MV-4-11 (cell line): ENCODE measurements at regions not wholly inside any gene's neighbourhood (a gene's known extent, or its start where the extent isn't known, plus 50 kb on each side); places are given as distances from the start of the nearest gene placed in this dataset.

Experiments
- DNase-seq: peaks from one replicate; lab custom pipeline; 2025; lab: John Stamatoyannopoulos, UW

DNA sequence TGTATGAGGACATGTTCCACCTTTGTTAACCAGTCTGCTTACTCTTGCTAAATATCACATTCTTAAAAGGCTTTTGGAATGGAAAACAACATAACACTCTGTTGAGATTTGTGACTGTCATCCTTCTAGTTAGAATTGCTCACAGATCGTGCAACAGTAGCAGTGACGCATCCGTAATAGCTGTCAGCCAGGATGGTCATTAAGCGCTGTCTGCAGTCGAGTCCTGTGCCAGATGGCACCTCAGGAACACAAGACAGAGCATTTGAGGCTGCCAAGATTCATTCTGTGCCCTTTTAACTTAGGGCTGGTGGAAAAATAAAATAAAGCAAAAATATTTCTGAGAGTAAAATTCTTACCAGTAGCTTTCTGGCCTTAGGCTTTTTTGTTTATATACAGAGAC, 348.6 kb downstream of the ANKRD7 start:
- no peak for DNase-seq

DNA sequence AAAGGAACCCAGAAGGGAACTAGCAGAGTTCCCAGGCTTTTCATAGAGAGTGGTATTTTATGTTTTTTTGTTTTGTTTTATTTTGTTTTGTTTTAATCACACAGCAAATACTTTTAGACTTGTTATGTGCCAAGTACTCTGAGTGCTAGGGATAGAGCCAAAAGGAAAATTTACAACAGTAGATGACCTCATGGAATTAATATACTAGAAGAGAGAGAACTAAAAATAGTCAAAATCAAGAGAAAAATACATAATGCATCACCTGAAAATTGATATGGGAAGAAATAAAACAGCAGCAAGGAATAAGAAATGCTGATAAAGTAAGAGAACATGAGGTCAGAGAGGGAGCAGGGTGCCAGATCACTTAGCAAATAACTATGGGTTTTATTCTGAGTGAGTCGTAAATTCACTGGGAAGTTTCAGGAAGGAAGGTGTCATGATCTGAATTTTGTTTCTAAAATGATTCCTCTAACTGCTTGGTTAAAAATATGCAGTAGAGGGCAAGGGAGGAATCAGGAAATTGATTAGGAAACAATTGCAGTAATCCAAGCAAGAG, 351.0 kb downstream of the ANKRD7 start:
- no peak for DNase-seq

DNA sequence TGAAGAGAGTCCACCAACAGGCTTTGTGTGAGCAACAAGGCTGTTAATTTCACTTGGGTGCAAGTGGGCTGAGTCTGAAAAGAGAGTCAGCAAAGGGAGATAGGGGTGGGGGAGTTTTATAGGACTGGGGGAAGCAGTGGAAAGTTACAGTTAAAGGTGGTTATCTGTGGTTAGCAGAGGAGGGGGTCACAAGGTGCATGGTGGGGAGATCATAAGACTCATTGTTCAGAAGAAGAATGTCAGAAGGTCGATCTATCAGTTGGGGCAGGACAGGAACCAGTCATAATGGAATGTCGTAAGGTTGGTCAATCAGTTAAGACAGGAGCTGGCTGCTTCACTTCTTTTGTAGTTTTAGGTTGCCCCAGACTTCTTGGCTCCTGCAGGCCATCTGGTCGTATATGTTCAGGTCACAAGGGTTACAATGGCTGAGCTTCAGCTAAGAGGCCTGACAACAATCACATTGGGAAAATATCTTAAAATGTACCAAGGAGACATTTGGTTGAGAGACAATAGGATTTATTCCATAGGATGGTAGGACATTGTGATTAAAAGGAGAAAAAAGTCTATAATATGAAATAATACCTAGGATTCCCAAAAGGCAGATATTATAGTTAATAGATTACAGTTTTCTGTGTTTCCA, 356.4 kb downstream of the ANKRD7 start:
- DNase-seq = no peak

DNA sequence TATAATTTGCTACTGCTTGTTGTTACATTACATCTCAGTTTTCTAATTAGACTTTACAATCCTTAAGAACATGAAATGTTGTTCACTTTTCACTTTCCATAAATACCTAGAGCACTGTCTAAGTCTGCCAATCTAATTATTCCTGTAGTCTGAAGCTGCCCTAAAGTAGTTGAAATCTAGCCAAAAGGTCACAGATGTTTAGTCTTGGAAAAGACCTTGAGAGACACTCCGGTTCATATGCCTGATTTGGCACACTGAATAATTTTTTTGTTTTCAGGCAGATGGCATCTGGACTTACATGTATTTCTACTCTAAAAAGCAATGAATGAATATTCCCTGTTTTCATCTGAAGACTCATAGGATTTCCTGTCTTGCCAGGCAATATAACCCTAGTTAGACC, 359.1 kb downstream of the ANKRD7 start:
- no peak for DNase-seq

DNA sequence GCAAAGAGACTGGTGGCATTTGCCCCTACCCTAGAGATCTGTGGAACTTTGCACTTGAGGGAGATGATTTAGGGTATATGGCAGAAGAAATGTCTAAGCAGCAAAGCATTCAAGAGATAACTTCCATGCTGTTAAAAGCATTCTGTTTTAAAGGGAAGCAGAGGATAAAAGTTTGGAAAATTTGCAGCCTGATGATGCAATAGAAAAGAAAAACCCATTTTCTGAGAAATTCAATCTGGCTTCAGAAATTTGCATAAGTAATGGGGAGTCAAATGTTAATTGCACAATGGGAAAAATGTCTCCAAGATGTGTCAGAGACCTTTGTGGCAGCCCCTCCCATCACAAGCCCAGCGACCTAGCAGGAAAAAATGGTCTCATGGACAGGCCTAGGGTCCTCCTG, 361.7 kb downstream of the ANKRD7 start:
- DNase-seq = no peak

DNA sequence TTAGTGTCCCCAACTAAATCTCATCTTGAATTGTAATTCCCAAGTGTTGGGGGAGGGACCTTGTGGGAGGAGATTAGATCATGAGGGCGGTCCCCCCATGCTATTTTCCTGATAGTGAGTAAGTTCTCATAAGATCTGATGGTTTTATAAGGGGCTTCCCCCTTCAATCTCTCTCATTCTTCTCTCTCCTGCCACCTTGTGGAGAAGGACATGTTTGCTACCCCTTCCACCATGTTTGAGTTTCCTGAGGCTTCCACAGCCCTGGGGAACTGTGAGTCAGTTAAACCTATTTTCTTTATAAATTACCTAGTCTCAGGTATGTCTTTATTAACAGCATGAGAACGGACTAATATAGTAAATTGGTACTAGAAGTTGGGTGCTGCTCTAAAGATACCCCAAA, 365.6 kb downstream of the ANKRD7 start:
- peak; percentile 15 for DNase-seq

DNA sequence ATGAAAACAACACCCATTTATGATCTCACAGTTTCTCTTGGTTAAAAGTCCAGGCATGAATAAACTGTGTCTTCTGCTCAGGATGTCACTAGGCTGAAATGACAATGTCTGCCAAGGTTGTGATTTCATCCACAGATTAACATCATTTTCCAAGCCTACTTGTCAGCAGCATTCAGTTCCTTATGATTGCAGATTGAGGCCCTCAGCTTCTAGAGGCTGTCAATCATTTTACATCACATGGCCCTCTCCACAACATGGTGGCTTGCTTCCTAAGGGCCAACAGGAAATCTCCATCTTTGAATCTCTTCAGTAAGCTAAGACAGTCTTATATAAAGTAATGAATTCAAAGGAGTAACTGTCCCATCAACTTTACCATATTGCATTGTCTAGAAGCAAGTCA, 377.6 kb downstream of the ANKRD7 start:
- no peak for DNase-seq

DNA sequence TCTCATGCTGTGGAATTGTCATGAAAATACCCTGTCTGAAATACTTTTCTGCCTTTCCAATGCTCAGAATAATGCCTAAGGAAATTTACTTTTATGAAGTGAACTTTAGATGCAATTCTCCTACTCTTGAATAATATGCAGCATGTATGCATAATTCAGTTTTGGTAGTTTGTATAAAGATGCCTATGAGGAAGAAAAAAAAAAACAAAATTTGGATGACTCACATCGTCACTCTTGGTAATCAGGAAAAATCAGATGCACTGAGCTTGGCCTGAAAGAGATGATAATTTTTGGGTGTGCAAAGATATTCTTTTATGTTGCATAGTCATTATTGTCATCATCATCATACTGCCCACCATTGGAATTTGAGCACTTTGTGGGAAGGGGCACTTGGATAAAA, 382.1 kb downstream of the ANKRD7 start:
- no peak for DNase-seq

DNA sequence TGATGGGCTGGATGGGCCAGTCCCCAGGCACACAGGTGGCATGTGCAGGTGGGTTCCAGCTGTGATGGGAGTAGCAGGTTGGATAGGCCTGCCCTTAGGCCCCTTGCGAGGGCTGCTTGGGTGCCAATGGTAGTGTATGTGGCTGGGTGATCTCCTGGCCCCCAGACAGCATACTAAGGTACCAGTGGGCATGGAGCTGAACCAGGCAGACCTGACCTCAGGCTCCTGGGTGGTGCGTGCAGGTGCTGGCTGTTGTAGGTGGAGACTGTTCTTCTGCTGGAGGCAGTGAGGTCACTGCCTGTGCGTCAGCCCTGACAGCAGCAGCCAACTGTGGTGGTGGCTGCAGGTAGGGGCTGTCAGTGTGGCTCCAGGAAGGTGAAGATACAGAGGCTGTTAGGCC, 384.7 kb downstream of the ANKRD7 start:
- no peak for DNase-seq

DNA sequence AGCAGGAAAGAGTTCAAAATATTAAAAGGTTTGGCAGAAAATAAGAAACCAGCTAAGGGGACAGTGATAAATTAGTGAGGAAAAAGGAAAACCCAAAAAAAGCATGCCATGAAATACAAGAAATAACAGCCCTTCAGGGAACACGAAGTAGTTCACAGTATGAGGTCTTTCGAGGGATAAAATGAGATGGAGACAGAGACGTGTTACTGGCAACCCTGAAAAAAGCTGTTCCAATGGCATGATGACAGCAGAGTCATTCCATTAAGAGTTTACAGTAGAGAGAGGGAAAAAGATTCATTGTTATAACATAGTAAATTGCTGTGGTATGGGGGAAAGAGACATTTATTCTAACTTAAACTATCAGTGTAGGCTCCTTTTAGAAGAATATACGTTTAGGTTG, 391.2 kb downstream of the ANKRD7 start:
- no peak for DNase-seq

DNA sequence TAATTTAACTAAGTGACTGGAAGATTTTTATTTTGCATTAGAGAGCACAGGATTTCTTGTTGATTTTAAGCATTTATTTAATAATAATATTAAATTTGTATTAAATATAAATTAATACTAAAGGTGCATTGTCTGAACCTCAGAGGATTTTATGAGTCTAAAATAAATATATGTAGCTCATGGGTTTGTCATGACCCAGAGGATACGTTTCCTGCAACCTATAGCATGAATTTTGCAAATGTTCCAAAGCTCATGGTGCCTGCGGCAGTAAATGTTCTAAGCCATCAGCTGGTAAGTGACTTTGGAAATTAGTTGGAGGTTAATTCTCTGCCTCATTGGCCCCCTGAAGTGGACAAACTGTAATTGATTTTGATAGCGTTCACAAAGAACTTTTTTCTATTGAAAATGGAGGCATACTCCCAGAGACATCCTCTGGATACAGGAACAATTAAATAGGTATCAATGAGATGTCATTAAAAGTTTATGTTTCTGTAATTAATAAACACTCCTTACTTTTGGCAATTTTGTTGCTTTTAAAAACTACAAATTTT, 397.4 kb downstream of the ANKRD7 start:
- DNase-seq = no peak

DNA sequence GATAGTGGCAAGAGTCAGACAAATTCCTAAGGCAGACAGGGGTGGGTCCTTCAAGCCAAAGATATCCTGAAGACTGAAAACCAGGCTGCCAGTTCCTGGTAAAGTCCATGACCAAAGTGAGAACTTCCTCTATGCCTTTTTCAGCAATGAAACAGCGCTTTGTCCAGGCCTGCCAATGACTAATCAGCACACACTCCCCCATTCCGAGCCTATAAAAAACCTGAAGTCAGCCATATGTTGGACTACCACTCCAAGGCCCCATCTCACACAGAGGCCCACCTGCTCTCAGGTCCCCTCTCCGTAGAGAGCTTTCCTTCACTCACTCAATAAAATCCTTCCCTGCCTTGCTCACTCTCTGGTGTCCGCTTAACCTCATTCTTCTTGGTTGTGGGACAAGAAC, 402.2 kb downstream of the ANKRD7 start:
- peak; percentile 19 for DNase-seq

DNA sequence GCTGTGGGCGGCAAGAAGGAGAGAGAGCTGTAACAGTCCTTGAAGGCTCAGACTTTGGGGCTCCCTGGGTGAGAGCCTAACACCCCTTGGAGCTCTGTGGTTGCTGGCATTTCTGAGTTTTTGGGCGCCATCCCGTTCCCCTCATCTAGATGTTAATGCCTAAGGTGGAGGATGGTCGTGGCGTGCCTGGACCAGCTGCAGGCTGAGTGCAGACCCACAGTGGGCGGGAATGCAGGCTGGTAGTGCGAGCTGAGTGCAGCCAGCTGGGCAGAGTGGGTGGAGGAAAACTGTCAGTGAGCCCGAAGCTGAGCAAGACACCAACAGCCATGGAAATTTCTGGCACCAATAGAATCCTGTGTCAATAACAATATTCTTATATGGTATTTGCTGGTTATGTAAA, 403.0 kb downstream of the ANKRD7 start:
- DNase-seq = no peak

DNA sequence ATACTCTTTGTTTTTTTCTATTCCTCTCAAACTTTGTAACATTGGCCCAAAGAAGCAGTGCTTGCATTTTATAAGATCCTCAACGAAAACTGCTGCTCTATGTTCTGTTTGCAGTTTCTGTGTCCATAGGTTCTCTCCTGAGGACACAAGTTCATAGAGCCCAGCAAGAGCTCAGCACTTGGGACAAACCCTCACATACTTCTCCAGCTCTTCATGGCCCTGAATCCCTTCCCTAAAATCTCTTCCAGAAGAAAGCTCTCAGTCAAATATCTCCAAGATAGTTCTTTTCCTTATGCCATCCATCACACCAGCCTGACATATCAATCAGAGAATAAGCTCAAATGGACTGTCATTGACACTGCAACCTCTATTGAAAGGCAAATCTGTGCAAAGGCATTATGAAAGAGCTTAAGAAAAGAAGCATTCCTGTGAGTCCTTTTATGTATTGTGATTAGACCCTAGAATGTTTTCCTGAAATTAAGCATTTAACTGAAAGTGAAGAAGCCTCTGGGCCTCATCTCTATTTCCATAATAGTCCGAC, 405.5 kb downstream of the ANKRD7 start:
- no peak for DNase-seq

DNA sequence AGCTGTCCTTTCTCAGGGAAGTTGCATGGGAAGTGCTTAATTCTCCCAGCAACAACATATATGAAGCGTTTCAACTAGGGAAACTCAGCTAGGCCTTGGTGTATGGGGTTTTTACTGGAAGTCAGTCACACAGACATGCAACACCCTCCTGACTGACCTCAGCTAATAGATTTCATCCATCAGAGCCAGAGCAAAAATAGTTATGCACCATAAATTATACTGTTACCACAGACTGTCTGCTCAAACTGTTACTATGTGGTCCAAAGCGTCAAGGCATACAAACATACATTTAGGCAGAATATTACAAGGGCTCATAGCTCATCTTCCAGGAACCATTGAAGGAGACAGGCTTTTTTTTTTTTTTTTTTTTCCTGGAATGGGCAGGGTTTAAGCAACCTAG, 417.9 kb downstream of the ANKRD7 start:
- peak; percentile 91 for DNase-seq

DNA sequence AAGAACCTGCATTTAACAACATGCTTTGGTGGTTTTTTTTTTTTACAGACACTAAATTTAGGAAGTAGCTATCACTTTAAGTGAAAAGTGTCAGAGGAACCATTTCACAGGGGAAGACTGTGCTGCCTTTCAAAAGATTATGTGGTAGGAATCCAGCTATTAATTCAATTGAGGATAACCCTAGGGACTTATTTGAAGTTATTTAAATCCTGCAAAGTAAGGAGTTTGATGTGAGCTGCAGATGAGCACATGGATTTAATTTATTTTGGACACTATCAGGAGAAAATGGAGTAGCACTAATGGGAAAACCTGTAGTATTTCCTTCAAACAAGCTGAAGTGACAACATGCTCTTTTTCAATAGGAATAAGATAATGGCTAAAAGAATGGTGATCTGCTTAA, 419.8 kb downstream of the ANKRD7 start:
- DNase-seq = peak; percentile 19

DNA sequence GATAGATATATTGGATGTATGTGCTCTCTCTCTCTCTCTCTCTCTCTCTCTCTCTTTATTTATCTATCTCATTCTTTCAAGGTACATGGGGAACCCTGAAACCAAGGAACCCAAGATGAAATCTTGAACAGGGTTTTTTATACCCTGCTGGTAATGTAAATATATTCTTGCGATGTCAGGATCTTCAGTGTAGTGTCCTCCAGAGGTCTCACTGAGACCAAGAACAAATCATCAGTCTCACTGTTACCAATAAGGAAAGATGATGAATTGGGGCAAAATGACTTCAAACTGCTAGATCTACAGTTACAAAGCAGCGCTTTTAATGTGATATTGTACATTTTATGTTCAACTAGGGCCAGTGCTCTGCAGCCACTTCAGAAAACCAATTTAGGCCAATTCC, 423.5 kb downstream of the ANKRD7 start:
- no peak for DNase-seq

DNA sequence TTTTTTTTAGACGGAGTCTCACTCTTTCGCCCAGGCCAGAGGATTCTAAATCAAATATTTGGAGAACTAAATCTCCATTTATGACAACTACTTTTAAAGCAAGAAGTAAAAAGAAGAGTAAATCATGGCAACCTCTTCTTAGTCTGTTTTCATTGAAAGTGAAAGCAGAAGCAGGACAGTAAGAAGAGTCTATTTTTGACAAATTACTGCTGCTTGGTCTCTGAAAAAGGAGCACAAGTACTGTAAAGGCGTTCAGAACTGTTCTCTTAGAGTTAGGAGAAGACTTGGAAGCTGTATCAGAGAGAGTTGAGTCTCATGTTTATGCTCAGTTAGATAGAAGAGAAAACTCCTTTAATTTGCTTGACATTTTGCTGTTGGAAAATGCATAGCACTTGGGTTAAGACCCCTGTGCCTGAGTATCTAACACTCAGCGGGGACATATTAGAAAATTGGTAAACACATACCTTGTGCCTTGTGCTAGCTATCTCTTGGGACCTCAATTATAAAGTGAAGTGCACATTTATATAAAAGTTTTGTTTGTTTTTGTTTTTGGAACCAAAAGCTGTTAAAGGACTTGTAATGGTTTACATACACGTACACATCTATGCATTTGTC, 433.0 kb downstream of the ANKRD7 start:
- DNase-seq = peak; percentile 71

DNA sequence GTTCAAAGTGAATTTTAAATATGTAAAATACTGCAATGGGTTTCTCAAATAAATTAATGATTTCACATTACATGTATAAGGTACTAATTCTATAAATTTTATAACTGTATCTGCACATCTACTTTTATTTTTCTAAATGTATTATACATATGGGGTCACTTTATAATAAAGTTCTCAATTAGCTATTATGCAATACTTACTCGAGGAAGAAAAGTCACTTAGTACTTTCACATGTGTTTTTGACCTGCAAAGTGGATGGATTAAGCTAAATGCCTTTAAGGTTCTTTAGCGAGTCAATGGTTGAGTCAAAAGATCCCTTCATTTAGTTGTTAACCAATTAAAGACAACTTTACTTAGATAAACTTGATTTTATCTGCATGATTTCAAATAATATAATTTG, 437.8 kb downstream of the ANKRD7 start:
- peak; percentile 29 for DNase-seq

DNA sequence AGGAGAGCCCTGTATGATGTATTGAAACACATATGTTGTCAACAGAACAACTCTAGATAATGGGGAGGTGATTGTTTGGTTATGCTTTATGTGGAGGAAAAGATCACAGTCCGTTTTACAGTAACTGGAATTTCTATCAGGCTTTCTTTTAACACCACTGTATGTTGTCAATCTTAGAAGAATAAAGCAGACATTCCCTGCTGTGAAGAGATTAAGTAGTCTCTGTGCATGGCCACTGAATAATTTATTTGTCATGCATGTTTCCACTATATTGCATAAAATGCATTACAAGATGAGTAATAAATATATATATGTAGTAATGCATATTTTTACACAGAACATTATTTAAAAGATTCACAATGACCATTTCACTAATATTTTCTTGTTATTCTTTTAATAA, 440.0 kb downstream of the ANKRD7 start:
- no peak for DNase-seq

DNA sequence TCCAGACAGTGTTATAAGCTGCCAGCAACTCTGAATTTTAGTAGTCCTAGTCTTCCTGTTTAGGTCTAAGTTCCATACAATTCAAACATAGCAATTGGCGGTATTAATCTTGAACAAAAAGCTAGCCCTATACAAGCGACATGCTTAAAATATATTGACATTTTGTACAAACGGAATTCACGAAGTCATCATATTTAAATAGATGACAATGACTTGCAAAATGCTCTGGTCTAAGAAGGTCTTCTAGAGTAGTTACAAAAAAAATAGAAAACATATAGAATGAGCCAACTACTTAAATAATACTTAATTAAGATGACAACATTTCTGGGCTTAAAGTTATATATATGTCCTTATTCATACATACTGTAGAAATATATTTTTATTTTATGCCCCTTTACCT, 446.6 kb downstream of the ANKRD7 start:
- DNase-seq = no peak

DNA sequence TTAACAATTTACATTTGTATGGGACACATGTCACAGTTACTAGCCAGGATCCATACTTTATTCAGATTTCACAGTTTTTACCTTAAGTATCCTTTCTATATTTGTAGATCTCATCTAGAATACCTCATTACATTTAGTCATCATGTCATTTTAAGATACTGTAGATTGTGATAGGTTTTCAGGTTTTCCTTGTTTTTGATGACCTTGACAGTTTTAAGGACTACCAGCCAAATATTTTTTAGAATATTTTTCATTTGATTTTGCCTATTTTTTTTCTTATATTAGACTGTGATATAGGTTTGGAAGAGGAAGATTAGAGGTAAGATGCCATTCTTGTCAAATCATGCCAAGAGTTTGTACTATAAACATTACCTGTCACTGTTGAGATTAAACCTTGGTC, 460.3 kb downstream of the ANKRD7 start:
- no peak for DNase-seq

DNA sequence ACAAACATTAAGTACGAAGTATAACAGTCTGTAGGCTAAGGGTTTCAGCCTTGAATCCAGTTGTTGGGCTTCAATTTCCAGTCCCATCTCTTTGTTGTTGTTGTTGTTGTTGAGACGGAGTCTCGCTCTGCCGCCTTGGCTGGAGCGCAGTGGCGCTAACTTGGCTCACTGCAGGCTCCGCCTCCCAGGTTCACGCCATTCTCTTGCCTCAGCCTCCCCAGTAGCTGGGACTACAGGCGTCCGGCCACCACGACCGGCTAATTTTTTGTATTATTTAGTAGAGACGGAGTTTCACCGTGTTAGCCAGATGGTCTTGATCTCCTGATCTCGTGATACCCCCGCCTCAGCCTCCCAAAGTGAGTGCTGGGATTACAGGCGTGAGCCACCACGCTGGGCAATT, 464.9 kb downstream of the ANKRD7 start:
- DNase-seq = no peak
